Osteoblast (primary cell): ENCODE measurements at regions not wholly inside any gene's neighbourhood (a gene's known extent, or its start where the extent isn't known, plus 50 kb on each side); places are given as distances from the start of the nearest gene placed in this dataset.

Experiments used
- DNase-seq: peaks from one replicate; pipeline ENCODE4 v3.0.0; 2011; ENCODE audit warnings: low spot score, mixed read lengths; ENCODE audit not compliant: insufficient read length; ENCODE audit errors: missing footprints
- H2AFZ ChIP-seq: 2 replicates; pipeline ENCODE4 v1.6.0; 2011; ENCODE audit warnings: mild to moderate bottlenecking, low read length
- H3K27ac ChIP-seq: 2 replicates; pipeline ENCODE4 v1.5.1; 2011; ENCODE audit warnings: mild to moderate bottlenecking, low read depth, low read length, moderate library complexity
- H3K27me3 ChIP-seq: 2 replicates; pipeline ENCODE4 v1.6.0; 2012; ENCODE audit warnings: mild to moderate bottlenecking, control low read depth, inconsistent platforms, low read length, moderate library complexity; ENCODE audit not compliant: insufficient read depth
- H3K36me3 ChIP-seq: 2 replicates; pipeline ENCODE4 v1.5.1; 2011; ENCODE audit warnings: mild to moderate bottlenecking, low read length, control low read depth, moderate library complexity; ENCODE audit not compliant: insufficient read depth
- H3K4me1 ChIP-seq: 2 replicates; pipeline ENCODE4 v1.5.1; 2011; ENCODE audit warnings: mild to moderate bottlenecking, low read length, control low read depth, moderate library complexity; ENCODE audit not compliant: insufficient read depth
- H3K4me2 ChIP-seq: 2 replicates; pipeline ENCODE4 v1.6.0; 2011; ENCODE audit warnings: mild to moderate bottlenecking, low read length; ENCODE audit not compliant: insufficient read depth
- H3K4me3 ChIP-seq: fragments of 200-600 bp; sonication (generic); 3 replicates; pipeline ENCODE4 v1.5.1; 2012; ENCODE audit warnings: mild to moderate bottlenecking, low read length, inconsistent platforms; ENCODE audit not compliant: insufficient read depth
- H3K79me2 ChIP-seq: 2 replicates; pipeline ENCODE4 v1.6.0; 2012; ENCODE audit warnings: mild to moderate bottlenecking, low read length, control low read depth, inconsistent platforms; ENCODE audit not compliant: insufficient read depth
- H3K9me3 ChIP-seq: 2 replicates; pipeline ENCODE4 v1.5.1; 2011; ENCODE audit warnings: low read depth, low read length, control low read depth
- H4K20me1 ChIP-seq: 2 replicates; pipeline ENCODE4 v1.6.0; 2012; ENCODE audit warnings: mild to moderate bottlenecking, low read length, control low read depth; ENCODE audit not compliant: insufficient read depth
- TF ChIP-seq, protein P1 (sequence below): IDR thresholded peaks from 2 replicates; pipeline ENCODE4 v1.5.1; 2011; ENCODE audit warnings: mild to moderate bottlenecking, low read depth, low read length, moderate library complexity; ENCODE audit errors: extremely low read depth

GRCh38 chr4:163611784-163612445 is 117.4 kb downstream of the TMA16 start:
- Histone ChIP-seq H4K20me1 (no peaks in the 10 kb centered on the region), H3K4me1 (no peaks in the 10 kb centered on the region), H3K27ac (no peak overlapping the region), H3K79me2 (no peaks in the 10 kb centered on the region), H3K36me3 (no peaks in the 10 kb centered on the region), H2AFZ (no peak overlapping the region), H3K9me3 (no peaks in the 10 kb centered on the region), H3K4me2 (no peak overlapping the region), H3K27me3 (no peaks in the 10 kb centered on the region), H3K4me3 (no peak overlapping the region)
- DNase-seq: no peak
- TF ChIP-seq, protein P1, sequence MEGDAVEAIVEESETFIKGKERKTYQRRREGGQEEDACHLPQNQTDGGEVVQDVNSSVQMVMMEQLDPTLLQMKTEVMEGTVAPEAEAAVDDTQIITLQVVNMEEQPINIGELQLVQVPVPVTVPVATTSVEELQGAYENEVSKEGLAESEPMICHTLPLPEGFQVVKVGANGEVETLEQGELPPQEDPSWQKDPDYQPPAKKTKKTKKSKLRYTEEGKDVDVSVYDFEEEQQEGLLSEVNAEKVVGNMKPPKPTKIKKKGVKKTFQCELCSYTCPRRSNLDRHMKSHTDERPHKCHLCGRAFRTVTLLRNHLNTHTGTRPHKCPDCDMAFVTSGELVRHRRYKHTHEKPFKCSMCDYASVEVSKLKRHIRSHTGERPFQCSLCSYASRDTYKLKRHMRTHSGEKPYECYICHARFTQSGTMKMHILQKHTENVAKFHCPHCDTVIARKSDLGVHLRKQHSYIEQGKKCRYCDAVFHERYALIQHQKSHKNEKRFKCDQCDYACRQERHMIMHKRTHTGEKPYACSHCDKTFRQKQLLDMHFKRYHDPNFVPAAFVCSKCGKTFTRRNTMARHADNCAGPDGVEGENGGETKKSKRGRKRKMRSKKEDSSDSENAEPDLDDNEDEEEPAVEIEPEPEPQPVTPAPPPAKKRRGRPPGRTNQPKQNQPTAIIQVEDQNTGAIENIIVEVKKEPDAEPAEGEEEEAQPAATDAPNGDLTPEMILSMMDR: no peak

DNA sequence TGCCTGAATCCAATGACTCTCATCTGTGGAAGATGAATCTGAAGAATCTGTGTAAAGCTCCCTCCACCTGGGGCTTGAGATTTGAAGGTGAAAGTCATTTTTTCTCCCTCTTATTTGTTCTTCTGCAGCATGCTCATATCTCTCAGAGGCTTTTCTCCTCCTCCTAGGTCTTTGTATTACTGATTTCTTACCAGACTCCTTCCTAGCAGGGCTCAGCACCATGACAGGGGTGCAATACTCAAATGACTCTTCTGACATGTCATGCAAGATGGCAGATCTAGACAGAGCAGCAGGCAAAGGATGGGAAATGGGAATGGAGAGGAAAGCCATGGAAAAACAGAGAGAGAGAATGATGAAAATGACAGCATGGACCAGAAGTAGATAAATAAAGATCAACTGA is 118.3 kb downstream of the TMA16 start:
- H3K4me3 ChIP-seq: no peak overlapping the region
- DNase-seq: no peak
- H3K9me3 ChIP-seq: no peaks in the 10 kb centered on the region
- no peak overlapping the region for H3K4me2 ChIP-seq
- H3K27me3 ChIP-seq: no peaks in the 10 kb centered on the region
- no peaks in the 10 kb centered on the region for H4K20me1 ChIP-seq
- TF ChIP-seq, protein P1: no peak
- no peaks in the 10 kb centered on the region for H3K36me3 ChIP-seq
- no peaks in the 10 kb centered on the region for H3K4me1 ChIP-seq
- H3K27ac ChIP-seq: no peak overlapping the region
- H3K79me2 ChIP-seq: no peaks in the 10 kb centered on the region
- no peak overlapping the region for H2AFZ ChIP-seq

DNA sequence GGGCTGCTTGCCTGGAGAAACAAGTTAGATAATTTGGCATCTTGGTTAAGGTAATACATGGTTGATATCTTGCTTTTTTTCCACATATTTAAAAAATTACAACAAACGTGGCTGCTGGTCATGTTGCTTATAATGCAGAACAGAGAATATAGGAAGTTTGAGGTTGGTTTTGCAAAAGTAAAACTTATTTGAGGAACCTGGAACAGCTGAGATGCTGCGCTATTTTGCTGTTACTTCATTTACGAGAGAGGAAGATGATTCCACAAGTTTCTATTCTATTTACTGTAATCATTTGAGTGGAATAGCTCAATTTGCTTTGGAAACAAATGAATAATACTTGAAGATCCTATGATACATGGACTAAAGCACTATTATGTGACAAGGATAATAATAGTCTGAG is 118.9 kb downstream of the TMA16 start:
- Histone ChIP-seq H3K4me3 (no peak overlapping the region), H3K9me3 (no peaks in the 10 kb centered on the region), H3K27ac (no peak overlapping the region), H3K79me2 (no peaks in the 10 kb centered on the region), H3K27me3 (no peaks in the 10 kb centered on the region), H3K36me3 (no peaks in the 10 kb centered on the region), H3K4me2 (no peak overlapping the region), H4K20me1 (no peaks in the 10 kb centered on the region), H3K4me1 (no peaks in the 10 kb centered on the region), H2AFZ (no peak overlapping the region)
- DNase-seq: no peak
- TF ChIP-seq, protein P1: no peak

DNA sequence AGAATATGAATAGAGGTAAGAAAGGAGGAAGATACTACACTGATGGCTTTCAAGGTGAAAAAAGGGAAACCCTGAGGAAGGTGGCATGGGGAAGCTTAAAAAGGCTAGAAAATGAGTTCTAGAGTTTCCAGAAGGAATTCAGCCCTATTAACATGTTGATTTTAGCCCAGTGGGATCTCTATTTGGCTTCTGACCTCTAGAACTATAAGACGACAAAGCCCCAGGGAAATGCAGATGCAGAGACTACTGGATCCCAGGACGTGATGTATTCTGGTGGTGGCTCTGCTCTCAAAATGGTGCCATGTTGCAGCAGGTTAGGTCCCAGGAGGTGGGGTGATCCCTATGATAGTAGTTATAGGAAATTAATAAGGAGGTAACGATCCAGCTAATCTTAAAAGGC is 120.4 kb downstream of the TMA16 start:
- TF ChIP-seq, protein P1: no peak
- H3K27ac ChIP-seq: no peak overlapping the region
- H4K20me1 ChIP-seq: no peaks in the 10 kb centered on the region
- no peaks in the 10 kb centered on the region for H3K36me3 ChIP-seq
- H3K4me3 ChIP-seq: no peak overlapping the region
- H2AFZ ChIP-seq: no peak overlapping the region
- no peaks in the 10 kb centered on the region for H3K79me2 ChIP-seq
- no peak overlapping the region for H3K4me2 ChIP-seq
- H3K9me3 ChIP-seq: no peaks in the 10 kb centered on the region
- DNase-seq: no peak
- H3K27me3 ChIP-seq: no peaks in the 10 kb centered on the region
- no peaks in the 10 kb centered on the region for H3K4me1 ChIP-seq
